KMS-11 (cell line): ENCODE measurements at regions not wholly inside any gene's neighbourhood (a gene's known extent, or its start where the extent isn't known, plus 50 kb on each side); places are given as distances from the start of the nearest gene placed in this dataset.

Experiments used
- H2AFZ ChIP-seq: fragments of 200-600 bp; sonication (generic); 2 replicates; pipeline ENCODE4 v1.6.1; 2016; ENCODE audit warnings: antibody characterized with exemption, mixed run types, low read depth
- H3K27ac ChIP-seq: fragments of 200-600 bp; sonication (generic); 2 replicates; pipeline ENCODE4 v1.6.1; 2016; ENCODE audit warnings: mild to moderate bottlenecking, mixed run types
- H3K27me3 ChIP-seq: fragments of 200-600 bp; sonication (generic); 2 replicates; pipeline ENCODE4 v1.6.1; 2017; ENCODE audit warnings: mild to moderate bottlenecking, low read depth, mixed run types, moderate library complexity; ENCODE audit not compliant: insufficient read depth
- H3K36me3 ChIP-seq: fragments of 200-600 bp; sonication (generic); 2 replicates; pipeline ENCODE4 v1.6.1; 2017; ENCODE audit warnings: mild to moderate bottlenecking, mixed run types; ENCODE audit not compliant: insufficient read depth
- H3K4me1 ChIP-seq: fragments of 200-600 bp; sonication (generic); 2 replicates; pipeline ENCODE4 v1.6.1; 2016; ENCODE audit warnings: mild to moderate bottlenecking, low read depth, mixed run types; ENCODE audit not compliant: poor library complexity, severe bottlenecking
- H3K4me2 ChIP-seq: fragments of 200-600 bp; sonication (generic); 2 replicates; pipeline ENCODE4 v1.7.0; 2016; ENCODE audit warnings: mild to moderate bottlenecking, mixed run types
- H3K4me3 ChIP-seq: fragments of 200-600 bp; sonication (generic); IDR thresholded peaks from 2 replicates; pipeline ENCODE4 v1.6.1; 2017; ENCODE audit warnings: low read depth, low read length, mixed read lengths; ENCODE audit not compliant: insufficient read depth
- H3K79me2 ChIP-seq: fragments of 200-600 bp; sonication (generic); 2 replicates; pipeline ENCODE4 v1.6.1; 2016; ENCODE audit warnings: low read depth, mixed run types; ENCODE audit not compliant: insufficient read depth
- H3K9ac ChIP-seq: fragments of 200-600 bp; sonication (generic); 2 replicates; pipeline ENCODE4 v1.6.1; 2016; ENCODE audit warnings: mild to moderate bottlenecking, mixed run types
- H4K20me1 ChIP-seq: fragments of 200-600 bp; sonication (generic); 2 replicates; pipeline ENCODE4 v1.6.1; 2016; ENCODE audit warnings: mild to moderate bottlenecking, mixed run types; ENCODE audit not compliant: insufficient read depth
- TF ChIP-seq, protein P1 (sequence below): fragments of 200-600 bp; sonication (generic); conservative IDR thresholded peaks from 2 replicates; pipeline ENCODE4 v1.6.1; 2017; ENCODE audit warnings: low read depth, mild to moderate bottlenecking, antibody characterized with exemption, low read length, moderate library complexity, mixed read lengths

DNA sequence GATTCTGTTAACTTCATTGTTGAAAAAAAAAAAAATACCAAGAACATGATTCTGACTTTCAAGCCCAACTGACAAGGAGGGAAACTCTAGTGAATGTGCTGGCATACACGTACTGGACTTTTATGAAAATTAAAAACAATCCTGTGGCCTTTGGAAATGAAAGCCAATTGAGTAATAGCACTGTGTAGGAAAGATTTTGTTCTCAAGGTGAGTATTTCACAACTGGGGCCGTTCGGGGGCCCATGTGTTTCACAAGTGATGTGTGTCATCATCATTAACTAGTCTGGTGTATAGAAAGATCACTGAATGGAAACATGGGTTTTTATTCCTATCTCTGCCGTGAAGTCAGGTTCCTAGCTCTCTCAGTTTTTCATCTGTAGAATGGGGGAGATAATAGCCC is 605.0 kb upstream of the CLINT1 start:
- Histone ChIP-seq H3K4me1 (no peaks in the 10 kb centered on the region), H3K27me3 (no peaks in the 10 kb centered on the region), H3K79me2 (no peaks in the 10 kb centered on the region), H2AFZ (no peak overlapping the region), H3K4me2 (no peak overlapping the region), H3K27ac (no peak overlapping the region), H4K20me1 (no peaks in the 10 kb centered on the region), H3K36me3 (no peaks in the 10 kb centered on the region), H3K9ac (no peak overlapping the region), H3K4me3 (no peak overlapping the region)
- TF ChIP-seq, protein P1, sequence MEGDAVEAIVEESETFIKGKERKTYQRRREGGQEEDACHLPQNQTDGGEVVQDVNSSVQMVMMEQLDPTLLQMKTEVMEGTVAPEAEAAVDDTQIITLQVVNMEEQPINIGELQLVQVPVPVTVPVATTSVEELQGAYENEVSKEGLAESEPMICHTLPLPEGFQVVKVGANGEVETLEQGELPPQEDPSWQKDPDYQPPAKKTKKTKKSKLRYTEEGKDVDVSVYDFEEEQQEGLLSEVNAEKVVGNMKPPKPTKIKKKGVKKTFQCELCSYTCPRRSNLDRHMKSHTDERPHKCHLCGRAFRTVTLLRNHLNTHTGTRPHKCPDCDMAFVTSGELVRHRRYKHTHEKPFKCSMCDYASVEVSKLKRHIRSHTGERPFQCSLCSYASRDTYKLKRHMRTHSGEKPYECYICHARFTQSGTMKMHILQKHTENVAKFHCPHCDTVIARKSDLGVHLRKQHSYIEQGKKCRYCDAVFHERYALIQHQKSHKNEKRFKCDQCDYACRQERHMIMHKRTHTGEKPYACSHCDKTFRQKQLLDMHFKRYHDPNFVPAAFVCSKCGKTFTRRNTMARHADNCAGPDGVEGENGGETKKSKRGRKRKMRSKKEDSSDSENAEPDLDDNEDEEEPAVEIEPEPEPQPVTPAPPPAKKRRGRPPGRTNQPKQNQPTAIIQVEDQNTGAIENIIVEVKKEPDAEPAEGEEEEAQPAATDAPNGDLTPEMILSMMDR: no peak

DNA sequence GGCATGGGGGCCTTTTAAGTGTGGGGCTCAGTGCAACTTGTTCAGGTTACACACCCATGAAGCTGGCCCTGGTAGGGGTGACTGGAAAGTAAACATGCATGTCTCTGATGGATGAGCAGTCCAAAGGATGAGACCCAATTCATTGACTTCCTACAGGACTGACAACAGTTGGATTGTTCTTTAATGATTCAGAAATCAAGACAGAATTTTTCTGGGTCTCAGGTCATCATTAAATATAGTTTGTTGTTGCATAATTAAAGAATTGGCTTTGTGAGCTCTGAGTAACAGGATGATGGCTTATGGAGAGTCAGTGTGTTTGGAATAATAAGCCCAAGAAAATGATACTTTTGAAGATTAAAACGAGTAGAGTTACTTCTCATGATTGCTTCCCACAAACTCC is 604.2 kb upstream of the CLINT1 start:
- TF ChIP-seq, protein P1: no peak
- H3K27ac ChIP-seq: no peak overlapping the region
- H2AFZ ChIP-seq: no peak overlapping the region
- H4K20me1 ChIP-seq: no peaks in the 10 kb centered on the region
- no peaks in the 10 kb centered on the region for H3K4me1 ChIP-seq
- no peak overlapping the region for H3K9ac ChIP-seq
- no peaks in the 10 kb centered on the region for H3K36me3 ChIP-seq
- H3K4me3 ChIP-seq: no peak overlapping the region
- no peaks in the 10 kb centered on the region for H3K79me2 ChIP-seq
- H3K27me3 ChIP-seq: no peaks in the 10 kb centered on the region
- H3K4me2 ChIP-seq: no peak overlapping the region

DNA sequence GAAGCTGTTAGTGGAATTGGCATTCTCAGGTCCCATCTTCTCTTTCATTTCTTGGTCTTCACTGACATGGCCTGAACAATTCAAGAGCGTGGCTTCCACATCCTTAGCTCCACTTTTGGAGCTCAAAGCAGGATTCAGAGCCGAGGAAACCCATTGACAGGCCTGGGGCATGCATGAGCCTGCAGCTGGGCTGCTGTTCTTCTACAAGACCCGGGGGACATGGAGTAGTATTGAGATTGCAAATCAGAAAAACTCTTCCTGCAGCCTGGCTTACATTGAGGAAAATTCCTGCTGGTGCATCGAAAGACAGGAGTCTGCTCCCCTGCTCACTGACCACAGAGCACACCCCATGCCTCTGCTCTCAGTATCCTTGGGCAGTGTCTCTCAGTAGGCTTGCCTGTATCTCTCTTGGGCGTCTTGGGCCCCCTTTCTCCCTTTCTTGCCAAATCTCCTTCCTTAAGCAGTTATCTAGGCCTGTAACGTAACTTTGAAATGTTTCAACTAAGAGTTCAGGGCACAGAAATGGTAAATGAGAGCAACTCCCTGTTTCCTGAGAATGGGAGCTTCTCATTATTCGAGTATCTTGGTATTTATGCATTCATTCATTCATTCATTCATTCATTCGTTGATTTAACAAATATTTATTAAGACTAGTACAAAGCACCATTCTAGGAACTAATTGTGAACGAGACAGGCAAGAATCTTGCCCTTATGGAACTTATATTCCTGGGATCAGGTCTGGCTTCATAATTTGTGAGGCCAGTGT is 603.6 kb upstream of the CLINT1 start:
- Histone ChIP-seq H3K4me1 (no peaks in the 10 kb centered on the region), H3K4me3 (no peak overlapping the region), H3K79me2 (no peaks in the 10 kb centered on the region), H3K36me3 (no peaks in the 10 kb centered on the region), H3K27me3 (no peaks in the 10 kb centered on the region), H3K4me2 (no peak overlapping the region), H2AFZ (no peak overlapping the region), H4K20me1 (no peaks in the 10 kb centered on the region), H3K27ac (no peak overlapping the region), H3K9ac (no peak overlapping the region)
- TF ChIP-seq, protein P1: no peak

DNA sequence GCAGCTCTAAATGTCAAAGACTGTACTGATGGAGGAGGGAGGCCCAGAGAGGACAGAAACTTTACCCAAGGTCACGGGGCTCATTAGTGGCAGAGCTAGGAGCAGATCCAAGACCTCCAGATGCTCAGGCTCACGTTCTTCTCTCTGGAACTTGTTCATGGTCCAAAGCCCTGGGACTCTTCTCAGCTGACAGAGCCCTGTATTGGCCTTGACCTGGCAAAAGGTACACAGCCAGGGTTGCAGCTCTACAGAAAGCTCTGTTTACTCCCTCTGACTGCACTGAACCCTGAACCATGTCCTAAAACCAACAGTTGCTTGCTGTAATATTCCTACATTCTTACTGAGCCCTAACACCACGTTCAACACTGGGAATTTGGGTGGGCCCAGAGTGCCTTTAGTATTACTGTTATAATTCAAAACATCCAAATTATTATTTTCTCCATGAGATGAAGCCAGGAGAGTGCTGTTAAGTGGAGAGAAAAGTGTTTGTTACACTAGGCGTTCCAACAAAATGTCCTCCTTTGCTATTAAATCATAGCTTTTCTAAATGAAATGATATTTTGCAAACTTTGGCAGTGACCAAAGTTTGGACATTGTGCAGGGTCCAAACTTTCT is 602.4 kb upstream of the CLINT1 start:
- Histone ChIP-seq H3K27ac (no peak overlapping the region), H2AFZ (no peak overlapping the region)

More for the DNA sequence above, 602.4 kb upstream of the CLINT1 start:
- no peak overlapping the region for H3K9ac ChIP-seq
- H3K4me1 ChIP-seq: no peaks in the 10 kb centered on the region
- H3K4me3 ChIP-seq: no peak overlapping the region
- TF ChIP-seq, protein P1: no peak
- H3K36me3 ChIP-seq: no peaks in the 10 kb centered on the region
- no peaks in the 10 kb centered on the region for H3K79me2 ChIP-seq
- no peak overlapping the region for H3K4me2 ChIP-seq
- H4K20me1 ChIP-seq: no peaks in the 10 kb centered on the region
- no peaks in the 10 kb centered on the region for H3K27me3 ChIP-seq
